ENCODE measurements at regions not wholly inside any gene's neighbourhood (a gene's known extent, or its start where the extent isn't known, plus 50 kb on each side); places are given as distances from the start of the nearest gene placed in this dataset.

- no peak for TF ChIP-seq CTCF (IDR thresholded peaks at IDR 0.05)
- H3K36me3 ChIP-seq, result no peaks in the 10 kb centered on the region
- H3K4me1 ChIP-seq (ENCODE audit: control insufficient read depth in 1 of 2, insufficient read depth in 1 of 2, low read depth in 1 of 2, low read length in 1 of 2), result no peaks in the 10 kb centered on the region
- no peak overlapping the region for H3K27ac ChIP-seq
- H3K27me3 ChIP-seq, result no peaks in the 10 kb centered on the region
- H3K4me3 ChIP-seq (ENCODE audit: low read depth in 1 of 2, low read length in 1 of 2), result no peak overlapping the region
- H3K9me3 ChIP-seq, result no peaks in the 10 kb centered on the region
Measured at GRCh38 chr2:129296806-129297205, 682.7 kb upstream of the RAB6C start.

DNA sequence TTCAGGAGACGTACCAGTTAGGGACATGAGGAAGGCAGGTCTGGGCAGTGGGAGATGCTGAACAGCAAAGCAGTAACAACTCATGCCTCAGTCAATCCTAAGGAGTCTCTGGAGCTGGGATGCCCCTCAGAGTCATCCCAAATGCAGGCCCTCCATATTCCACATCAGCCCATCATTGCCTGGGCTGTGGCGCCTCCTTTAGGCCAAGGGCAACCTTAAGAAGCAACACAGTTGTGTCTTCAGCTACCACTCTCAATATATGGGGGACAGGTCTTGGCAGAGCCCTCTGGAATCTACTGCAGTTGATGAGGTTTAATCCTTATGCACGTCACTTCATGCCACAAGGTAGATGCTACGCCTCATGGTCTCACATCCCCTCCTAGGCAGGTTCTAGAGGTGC lies 682.0 kb upstream of the RAB6C start:
- no peak overlapping the region for H3K4me3 ChIP-seq (ENCODE audit: low read depth in 1 of 2, low read length in 1 of 2)
- H3K36me3 ChIP-seq, result no peaks in the 10 kb centered on the region
- no peak overlapping the region for H3K27ac ChIP-seq
- H3K9me3 ChIP-seq, result no peaks in the 10 kb centered on the region
- TF ChIP-seq CTCF (IDR thresholded peaks at IDR 0.05), result no peak
- H3K27me3 ChIP-seq, result no peaks in the 10 kb centered on the region
- H3K4me1 ChIP-seq (ENCODE audit: control insufficient read depth in 1 of 2, insufficient read depth in 1 of 2, low read depth in 1 of 2, low read length in 1 of 2), result no peaks in the 10 kb centered on the region

DNA sequence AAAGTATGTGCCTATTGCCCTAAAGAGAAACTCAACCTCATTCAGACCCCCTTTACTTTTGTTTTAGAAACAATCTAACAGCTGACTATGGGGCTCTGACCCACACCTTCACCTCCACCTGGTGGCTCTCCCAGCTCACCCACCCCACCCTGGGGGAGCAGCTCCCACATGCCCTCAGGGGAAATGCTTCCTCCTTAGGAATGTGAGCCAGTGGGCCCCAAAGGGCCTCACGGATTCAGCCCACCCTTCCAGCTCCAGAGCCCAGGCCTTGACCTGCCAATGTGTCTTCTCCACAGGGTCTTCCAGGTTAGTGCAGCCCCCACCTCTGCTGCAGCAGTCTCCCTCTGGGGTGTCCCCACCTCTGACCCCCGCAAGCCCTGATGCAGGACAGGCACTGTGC lies 680.1 kb upstream of the RAB6C start:
- Histone ChIP-seq H3K4me1 (ENCODE audit: control insufficient read depth in 1 of 2, insufficient read depth in 1 of 2, low read depth in 1 of 2, low read length in 1 of 2) (no peaks in the 10 kb centered on the region), H3K36me3 (no peaks in the 10 kb centered on the region), H3K9me3 (no peaks in the 10 kb centered on the region), H3K27me3 (no peaks in the 10 kb centered on the region), H3K27ac (no peak overlapping the region), H3K4me3 (ENCODE audit: low read depth in 1 of 2, low read length in 1 of 2) (no peak overlapping the region)
- TF ChIP-seq CTCF (IDR thresholded peaks at IDR 0.05), result no peak

GRCh38 chr2:129299756-129300155 lies 679.7 kb upstream of the RAB6C start:
- no peaks in the 10 kb centered on the region for H3K36me3 ChIP-seq
- H3K4me3 ChIP-seq (ENCODE audit: low read depth in 1 of 2, low read length in 1 of 2), result no peak overlapping the region
- TF ChIP-seq CTCF (IDR thresholded peaks at IDR 0.05), result no peak
- H3K4me1 ChIP-seq (ENCODE audit: control insufficient read depth in 1 of 2, insufficient read depth in 1 of 2, low read depth in 1 of 2, low read length in 1 of 2), result no peaks in the 10 kb centered on the region
- no peak overlapping the region for H3K27ac ChIP-seq
- H3K27me3 ChIP-seq, result no peaks in the 10 kb centered on the region
- H3K9me3 ChIP-seq, result no peaks in the 10 kb centered on the region

DNA sequence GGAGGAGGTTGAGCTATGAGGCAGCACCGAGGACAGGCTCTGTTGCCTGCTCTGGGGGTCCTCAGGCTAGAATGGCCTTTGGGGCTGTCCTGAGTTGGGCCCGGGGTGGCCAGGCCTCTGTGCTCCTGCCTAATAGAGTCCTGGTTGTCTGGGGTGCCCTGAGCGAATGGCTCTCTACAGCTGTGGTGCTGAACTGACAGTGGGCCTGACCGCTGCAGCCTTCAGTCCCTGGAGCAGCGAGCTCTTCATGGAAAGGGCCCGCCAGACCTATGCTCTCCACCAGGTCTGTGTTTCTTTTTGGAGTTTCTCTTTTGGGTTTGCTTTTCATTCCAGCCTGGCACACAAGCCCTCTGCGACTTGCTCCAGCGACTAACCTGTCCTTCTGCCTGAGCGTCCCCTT lies 679.0 kb upstream of the RAB6C start:
- Histone ChIP-seq H3K9me3 (no peaks in the 10 kb centered on the region), H3K4me1 (ENCODE audit: control insufficient read depth in 1 of 2, insufficient read depth in 1 of 2, low read depth in 1 of 2, low read length in 1 of 2) (no peaks in the 10 kb centered on the region), H3K4me3 (ENCODE audit: low read depth in 1 of 2, low read length in 1 of 2) (no peak overlapping the region), H3K27me3 (no peaks in the 10 kb centered on the region), H3K36me3 (no peaks in the 10 kb centered on the region), H3K27ac (no peak overlapping the region)
- TF ChIP-seq CTCF (IDR thresholded peaks at IDR 0.05), result no peak

- TF ChIP-seq CTCF (IDR thresholded peaks at IDR 0.05), result no peak
- Histone ChIP-seq H3K4me3 (ENCODE audit: low read depth in 1 of 2, low read length in 1 of 2) (no peak overlapping the region), H3K27me3 (no peaks in the 10 kb centered on the region), H3K9me3 (no peaks in the 10 kb centered on the region), H3K27ac (no peak overlapping the region), H3K4me1 (ENCODE audit: control insufficient read depth in 1 of 2, insufficient read depth in 1 of 2, low read depth in 1 of 2, low read length in 1 of 2) (no peaks in the 10 kb centered on the region), H3K36me3 (no peaks in the 10 kb centered on the region)
Measured at GRCh38 chr2:129301431-129301913, 678.0 kb upstream of the RAB6C start.
